ENCODE measurements at regions not wholly inside any gene's neighbourhood (a gene's known extent, or its start where the extent isn't known, plus 50 kb on each side); places are given as distances from the start of the nearest gene placed in this dataset.

DNA sequence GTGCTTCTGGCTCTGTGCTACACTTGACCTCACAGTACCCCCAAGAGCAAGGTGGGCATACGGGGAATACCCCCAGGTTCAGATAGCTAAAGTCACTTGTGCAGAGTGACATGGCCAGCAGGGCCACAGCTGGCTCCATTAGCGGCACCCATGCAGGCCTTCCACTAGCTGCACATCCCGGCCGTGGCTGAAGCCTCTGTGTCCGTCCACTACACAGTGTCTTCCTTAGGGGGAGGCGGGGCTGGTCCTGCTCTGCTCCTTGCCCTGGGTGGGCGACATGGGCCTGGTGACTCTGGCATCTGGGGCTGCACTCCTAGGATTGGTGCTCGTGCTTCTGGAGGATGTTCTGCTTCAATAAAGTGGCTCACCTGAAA is 169.1 kb upstream of the IQSEC1 start:
- WGBS = 84% methylated on average over 2 of the region's 8 CpGs
- Histone ChIP-seq H3K27me3 (peaks cover 0 to 20% (median 0%) of the 10 kb centered on the region in 4 donors), H3K27ac (replicated peaks in 1 of 4) (no peak overlapping the region), H3K4me1 (no peaks in the 10 kb centered on the region), H3K4me3 (no peak overlapping the region), H3K9me3 (no peaks in the 10 kb centered on the region), H3K36me3 (no peaks in the 10 kb centered on the region)
- no peak for TF ChIP-seq POLR2A (IDR thresholded peaks at IDR 0.05; ENCODE audit: low read depth)
- no peak for TF ChIP-seq EP300 (IDR thresholded peaks at IDR 0.05)
- no peak for TF ChIP-seq POLR2AphosphoS5 (IDR thresholded peaks at IDR 0.05)
- TF ChIP-seq, protein P1, sequence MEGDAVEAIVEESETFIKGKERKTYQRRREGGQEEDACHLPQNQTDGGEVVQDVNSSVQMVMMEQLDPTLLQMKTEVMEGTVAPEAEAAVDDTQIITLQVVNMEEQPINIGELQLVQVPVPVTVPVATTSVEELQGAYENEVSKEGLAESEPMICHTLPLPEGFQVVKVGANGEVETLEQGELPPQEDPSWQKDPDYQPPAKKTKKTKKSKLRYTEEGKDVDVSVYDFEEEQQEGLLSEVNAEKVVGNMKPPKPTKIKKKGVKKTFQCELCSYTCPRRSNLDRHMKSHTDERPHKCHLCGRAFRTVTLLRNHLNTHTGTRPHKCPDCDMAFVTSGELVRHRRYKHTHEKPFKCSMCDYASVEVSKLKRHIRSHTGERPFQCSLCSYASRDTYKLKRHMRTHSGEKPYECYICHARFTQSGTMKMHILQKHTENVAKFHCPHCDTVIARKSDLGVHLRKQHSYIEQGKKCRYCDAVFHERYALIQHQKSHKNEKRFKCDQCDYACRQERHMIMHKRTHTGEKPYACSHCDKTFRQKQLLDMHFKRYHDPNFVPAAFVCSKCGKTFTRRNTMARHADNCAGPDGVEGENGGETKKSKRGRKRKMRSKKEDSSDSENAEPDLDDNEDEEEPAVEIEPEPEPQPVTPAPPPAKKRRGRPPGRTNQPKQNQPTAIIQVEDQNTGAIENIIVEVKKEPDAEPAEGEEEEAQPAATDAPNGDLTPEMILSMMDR (IDR thresholded peaks at IDR 0.05) = no peak
- no peak for DNase-seq (ENCODE audit: extremely low spot score)
- intact Hi-C loops (cut with DNase I) = no loop called here

DNA sequence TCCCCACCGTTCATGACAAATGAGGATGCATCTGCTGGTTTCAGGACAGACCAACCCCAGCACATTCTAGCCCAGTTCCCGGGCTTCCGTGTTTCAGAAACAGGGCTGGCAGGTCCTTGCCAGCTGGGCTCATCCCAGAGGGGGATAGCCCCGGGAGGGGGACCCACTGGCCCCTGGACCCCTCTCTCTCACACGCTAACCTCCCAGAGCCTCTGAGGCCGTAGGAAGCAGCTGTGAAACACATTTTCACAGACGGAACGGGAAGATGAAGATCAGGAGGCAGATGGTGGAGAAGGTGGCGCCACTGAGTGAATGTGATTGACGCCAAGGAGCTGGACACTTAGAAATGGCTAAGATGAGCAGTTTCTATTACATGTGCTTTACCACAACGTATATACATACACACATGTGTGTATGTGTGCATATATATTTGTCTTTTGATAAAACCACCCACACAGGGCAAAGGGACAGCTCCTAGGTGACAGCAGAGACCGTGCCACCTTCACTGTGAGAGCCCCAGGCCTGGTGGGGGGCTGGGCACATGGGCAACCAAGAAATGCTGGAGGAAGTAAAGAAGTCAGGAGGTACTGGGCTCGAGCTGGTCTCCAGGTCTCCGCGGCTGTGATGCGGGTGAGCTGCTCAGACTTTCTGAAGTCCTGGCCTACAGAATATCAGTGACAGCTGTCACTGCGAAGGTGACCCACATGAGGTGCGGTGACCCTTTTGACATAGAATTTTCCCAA is 168.6 kb upstream of the IQSEC1 start:
- intact Hi-C loops (cut with DNase I) = no loop called here

DNA sequence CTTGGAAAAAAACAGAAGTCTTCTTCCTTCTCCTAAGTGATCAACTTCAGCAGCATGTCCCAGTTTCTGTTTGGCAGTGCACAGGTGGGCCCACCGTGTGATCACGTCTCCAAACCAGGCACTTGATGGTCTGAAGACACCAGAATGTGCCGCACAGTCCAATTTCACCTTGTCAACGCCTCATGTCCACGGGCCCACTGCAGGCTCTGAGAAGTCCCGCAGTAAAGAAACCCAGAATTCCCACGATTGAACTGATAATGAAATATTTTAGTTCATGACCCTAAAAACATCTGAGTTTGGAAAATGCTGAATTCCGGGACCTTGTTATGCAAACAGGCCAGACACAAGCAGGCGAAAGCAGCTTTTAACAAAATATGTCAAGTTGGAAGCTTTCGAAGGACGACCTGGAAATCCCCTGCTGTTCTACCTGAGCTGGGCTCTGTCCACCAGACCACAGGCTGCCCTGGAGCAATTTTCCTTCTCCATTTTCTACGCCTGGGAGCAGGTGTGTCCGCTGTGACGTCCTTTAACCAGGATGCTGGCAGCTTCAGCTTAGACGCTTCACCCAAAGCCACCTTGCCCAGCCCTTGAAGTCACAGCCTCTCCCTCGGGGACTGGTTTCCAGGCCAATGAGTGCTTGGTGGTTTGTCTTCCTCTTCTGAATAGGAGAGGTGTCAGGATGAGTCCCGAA is 167.8 kb upstream of the IQSEC1 start:
- WGBS = 85% methylated on average over 17 of the region's 17 CpGs
- H3K27ac ChIP-seq (replicated peaks in 1 of 4) = no peak overlapping the region

More for the DNA sequence above, 168.6 kb upstream of the IQSEC1 start:
- Histone ChIP-seq H3K36me3 (no peaks in the 10 kb centered on the region), H3K9me3 (no peaks in the 10 kb centered on the region), H3K27ac (replicated peaks in 1 of 4) (no peak overlapping the region), H3K27me3 (peaks cover 0 to 21% (median 0%) of the 10 kb centered on the region in 4 donors), H3K4me3 (no peak overlapping the region), H3K4me1 (no peaks in the 10 kb centered on the region)
- DNase-seq (ENCODE audit: extremely low spot score) = no peak
- TF ChIP-seq EP300 (IDR thresholded peaks at IDR 0.05) = no peak
- no peak for TF ChIP-seq POLR2A (IDR thresholded peaks at IDR 0.05; ENCODE audit: low read depth)
- TF ChIP-seq, protein P1 (IDR thresholded peaks at IDR 0.05) = no peak
- no peak for TF ChIP-seq POLR2AphosphoS5 (IDR thresholded peaks at IDR 0.05)
- 84% methylated on average over 18 of the region's 18 CpGs for WGBS

DNA sequence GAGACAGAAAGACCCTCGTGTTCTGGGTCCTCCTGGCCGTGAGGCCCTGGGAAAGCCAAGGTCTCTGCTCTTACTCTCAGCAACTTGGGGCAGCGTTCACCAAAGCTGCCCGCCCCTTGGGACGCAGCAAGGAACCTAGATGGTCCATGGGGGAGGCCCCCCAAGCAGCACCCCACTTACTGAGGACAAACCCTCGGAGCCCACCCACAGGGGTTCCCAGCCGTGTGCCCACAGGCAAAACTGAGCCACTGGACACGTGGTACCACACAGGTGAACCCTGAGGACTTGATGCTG is 166.2 kb upstream of the IQSEC1 start:
- H3K36me3 ChIP-seq = no peaks in the 10 kb centered on the region
- WGBS = 77% methylated on average over 7 of the region's 8 CpGs
- H3K4me3 ChIP-seq = no peak overlapping the region
- H3K27me3 ChIP-seq = peaks cover 0 to 45% (median 0%) of the 10 kb centered on the region in 4 donors
- intact Hi-C loops (cut with DNase I) = no loop called here
- H3K4me1 ChIP-seq = peaks cover 6 to 13% (median 10%) of the 10 kb centered on the region in 4 donors
- DNase-seq (ENCODE audit: extremely low spot score) = no peak
- H3K27ac ChIP-seq (replicated peaks in 1 of 4) = no peak overlapping the region
- no peaks in the 10 kb centered on the region for H3K9me3 ChIP-seq
- TF ChIP-seq POLR2A (IDR thresholded peaks at IDR 0.05; ENCODE audit: low read depth) = no peak
- no peak for TF ChIP-seq POLR2AphosphoS5 (IDR thresholded peaks at IDR 0.05)
- no peak for TF ChIP-seq EP300 (IDR thresholded peaks at IDR 0.05)
- TF ChIP-seq, protein P1 (IDR thresholded peaks at IDR 0.05) = no peak

More for the DNA sequence above, 167.8 kb upstream of the IQSEC1 start:
- intact Hi-C loops (cut with DNase I) = no loop called here
- DNase-seq (ENCODE audit: extremely low spot score) = no peak
- TF ChIP-seq, protein P1 (IDR thresholded peaks at IDR 0.05) = no peak
- TF ChIP-seq EP300 (IDR thresholded peaks at IDR 0.05) (no peak), POLR2A (IDR thresholded peaks at IDR 0.05; ENCODE audit: low read depth) (no peak), POLR2AphosphoS5 (IDR thresholded peaks at IDR 0.05) (no peak)
- H3K36me3 ChIP-seq = no peaks in the 10 kb centered on the region
- no peaks in the 10 kb centered on the region for H3K4me1 ChIP-seq
- H3K4me3 ChIP-seq = no peak overlapping the region
- no peaks in the 10 kb centered on the region for H3K9me3 ChIP-seq
- peaks cover 0 to 29% (median 0%) of the 10 kb centered on the region in 4 donors for H3K27me3 ChIP-seq
